Liver (tissue), 8 donors: ENCODE measurements at regions not wholly inside any gene's neighbourhood (a gene's known extent, or its start where the extent isn't known, plus 50 kb on each side); places are given as distances from the start of the nearest gene placed in this dataset.

Experiments
- DNase-seq: peaks from one replicate; pipeline ENCODE4 v3.0.0-alpha.2; 2017; ENCODE audit warnings: low spot score
- H3K27ac ChIP-seq, 2 donors: one replicate each; pipeline ENCODE4 v1.7.0; 2013; ENCODE audit warnings: inconsistent platforms in 2 of 2, low read length in 2 of 2, control low read depth in 1 of 2, low read depth in 1 of 2, mild to moderate bottlenecking in 1 of 2
- H3K27me3 ChIP-seq, 4 donors: one replicate each; pipeline versions ENCODE4 v1.6.1 to v1.7.0; 2013; ENCODE audit warnings: low read length in 3 of 4, inconsistent platforms in 1 of 4, mild to moderate bottlenecking in 1 of 4, moderate library complexity in 1 of 4; ENCODE audit not compliant: control insufficient read depth in 4 of 4, insufficient read depth in 4 of 4
- H3K36me3 ChIP-seq, 4 donors: one replicate each; pipeline versions ENCODE4 v1.6.1 to v1.7.0; 2013; ENCODE audit warnings: low read length in 3 of 4, mild to moderate bottlenecking in 3 of 4, low read depth in 1 of 4, moderate library complexity in 1 of 4; ENCODE audit not compliant: control insufficient read depth in 4 of 4, insufficient read depth in 3 of 4
- H3K4me1 ChIP-seq, 4 donors: one replicate each; pipeline versions ENCODE4 v1.6.1 to v1.7.0; 2013; ENCODE audit warnings: low read length in 3 of 4, mild to moderate bottlenecking in 3 of 4, moderate library complexity in 1 of 4; ENCODE audit not compliant: control insufficient read depth in 4 of 4, insufficient read depth in 4 of 4
- H3K4me3 ChIP-seq, 3 donors: one replicate each; pipeline versions ENCODE4 v1.6.1 to v1.7.0; 2013; ENCODE audit warnings: low read length in 3 of 3, control low read depth in 1 of 3, low read depth in 1 of 3, mild to moderate bottlenecking in 1 of 3
- H3K9ac ChIP-seq, 2 donors: one replicate each; pipeline ENCODE4 v1.7.0; 2013; ENCODE audit warnings: low read length in 2 of 2, mild to moderate bottlenecking in 2 of 2, moderate library complexity in 2 of 2, control low read depth in 1 of 2, low read depth in 1 of 2
- H3K9me3 ChIP-seq, 4 donors: one replicate each; pipeline versions ENCODE4 v1.6.1 to v1.7.0; 2013; ENCODE audit warnings: low read length in 3 of 4; ENCODE audit not compliant: control insufficient read depth in 4 of 4
- ATF3 ChIP-seq: IDR thresholded peaks from 2 replicates; pipeline ENCODE4 v1.6.1; 2016; ENCODE audit warnings: antibody characterized with exemption
- EGR1 ChIP-seq, 2 donors: IDR thresholded peaks; 2 replicates each; pipeline ENCODE4 v1.6.1; 2016 to 2018; ENCODE audit warnings: antibody characterized with exemption in 2 of 2, low read depth in 2 of 2
- FOXA1 ChIP-seq: IDR thresholded peaks from 2 replicates; pipeline ENCODE4 v1.6.1; 2016; ENCODE audit warnings: antibody characterized with exemption
- FOXA2 ChIP-seq: IDR thresholded peaks from 2 replicates; pipeline ENCODE4 v1.6.1; 2016; ENCODE audit warnings: antibody characterized with exemption
- GABPA ChIP-seq, 2 donors: IDR thresholded peaks in 1 of 2; conservative IDR thresholded peaks in 1 of 2; 2 replicates each; pipeline ENCODE4 v1.6.1; 2016; ENCODE audit warnings: antibody characterized with exemption in 2 of 2, mild to moderate bottlenecking in 1 of 2, moderate library complexity in 1 of 2
- HNF4A ChIP-seq, 2 donors: conservative IDR thresholded peaks; 2 replicates each; pipeline ENCODE4 v1.6.1; 2016; ENCODE audit warnings: antibody characterized with exemption in 2 of 2, mild to moderate bottlenecking in 2 of 2
- HNF4G ChIP-seq: IDR thresholded peaks from 2 replicates; pipeline ENCODE4 v1.6.1; 2016; ENCODE audit warnings: antibody characterized with exemption
- NR2F2 ChIP-seq: IDR thresholded peaks from 2 replicates; pipeline ENCODE4 v1.6.1; 2016; ENCODE audit warnings: antibody characterized with exemption
- RXRA ChIP-seq, 2 donors: IDR thresholded peaks; 2 replicates each; pipeline ENCODE4 v1.6.1; 2017 to 2018; ENCODE audit warnings: antibody characterized with exemption in 2 of 2, mild to moderate bottlenecking in 1 of 2
- WGBS: extraction: QIAGEN DNeasy Blood & Tissue Kit; methylation state at CpG from one replicate; pipeline ENCODE4 v1.1.7; 2013; 5-methylcytosine and 5-hydroxymethylcytosine counted together
- TF ChIP-seq, protein P1 (sequence below): fragments of 150-350 bp; IDR thresholded peaks from 2 replicates; pipeline ENCODE4 v1.5.1; 2017; ENCODE audit warnings: improper control_type of control experiment, low read depth, low read length; ENCODE audit not compliant: missing input control
- TF ChIP-seq, protein P2 (sequence below): IDR thresholded peaks from 2 replicates; pipeline ENCODE4 v1.6.1; 2016; ENCODE audit warnings: antibody characterized with exemption
- TF ChIP-seq, protein P3 (sequence below): IDR thresholded peaks from 2 replicates; pipeline ENCODE4 v1.6.1; 2016; ENCODE audit warnings: antibody characterized with exemption
- donor health status: healthy.
- donor health status: healthy.
- donor health status: healthy.
- donor health status: healthy.
- donor health status: healthy.

DNA sequence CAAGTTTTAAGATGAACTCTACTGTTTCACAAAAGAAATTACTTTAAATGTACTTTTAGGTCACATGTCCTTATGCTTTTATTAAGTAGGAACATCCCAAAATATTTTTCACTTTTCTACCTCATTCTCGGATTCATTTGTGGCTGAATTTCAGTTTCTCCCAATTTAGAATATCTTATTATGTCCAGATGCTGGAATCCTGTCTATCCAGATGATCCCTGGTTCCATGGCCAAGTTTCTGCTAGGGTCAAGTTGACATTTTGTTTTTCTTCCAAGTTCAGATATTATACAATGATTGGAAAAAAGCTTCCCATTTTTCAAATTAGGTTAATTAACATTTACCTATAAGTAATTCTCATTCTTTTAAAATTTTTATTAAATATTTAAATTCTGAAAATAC, 181.8 kb upstream of the SLC16A7 start:
- Histone ChIP-seq H3K36me3 (no peaks in the 10 kb centered on the region), H3K4me1 (no peaks in the 10 kb centered on the region), H3K27ac (no peak overlapping the region), H3K9ac (no peak overlapping the region), H3K27me3 (peaks cover 0 to 2% (median 0%) of the 10 kb centered on the region in 4 donors), H3K9me3 (no peaks in the 10 kb centered on the region), H3K4me3 (no peak overlapping the region)
- DNase-seq = no peak
- 75% methylated on average over 1 of the region's 1 CpG for WGBS
- TF ChIP-seq, protein P1, sequence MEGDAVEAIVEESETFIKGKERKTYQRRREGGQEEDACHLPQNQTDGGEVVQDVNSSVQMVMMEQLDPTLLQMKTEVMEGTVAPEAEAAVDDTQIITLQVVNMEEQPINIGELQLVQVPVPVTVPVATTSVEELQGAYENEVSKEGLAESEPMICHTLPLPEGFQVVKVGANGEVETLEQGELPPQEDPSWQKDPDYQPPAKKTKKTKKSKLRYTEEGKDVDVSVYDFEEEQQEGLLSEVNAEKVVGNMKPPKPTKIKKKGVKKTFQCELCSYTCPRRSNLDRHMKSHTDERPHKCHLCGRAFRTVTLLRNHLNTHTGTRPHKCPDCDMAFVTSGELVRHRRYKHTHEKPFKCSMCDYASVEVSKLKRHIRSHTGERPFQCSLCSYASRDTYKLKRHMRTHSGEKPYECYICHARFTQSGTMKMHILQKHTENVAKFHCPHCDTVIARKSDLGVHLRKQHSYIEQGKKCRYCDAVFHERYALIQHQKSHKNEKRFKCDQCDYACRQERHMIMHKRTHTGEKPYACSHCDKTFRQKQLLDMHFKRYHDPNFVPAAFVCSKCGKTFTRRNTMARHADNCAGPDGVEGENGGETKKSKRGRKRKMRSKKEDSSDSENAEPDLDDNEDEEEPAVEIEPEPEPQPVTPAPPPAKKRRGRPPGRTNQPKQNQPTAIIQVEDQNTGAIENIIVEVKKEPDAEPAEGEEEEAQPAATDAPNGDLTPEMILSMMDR = no peak
- TF ChIP-seq, protein P2, sequence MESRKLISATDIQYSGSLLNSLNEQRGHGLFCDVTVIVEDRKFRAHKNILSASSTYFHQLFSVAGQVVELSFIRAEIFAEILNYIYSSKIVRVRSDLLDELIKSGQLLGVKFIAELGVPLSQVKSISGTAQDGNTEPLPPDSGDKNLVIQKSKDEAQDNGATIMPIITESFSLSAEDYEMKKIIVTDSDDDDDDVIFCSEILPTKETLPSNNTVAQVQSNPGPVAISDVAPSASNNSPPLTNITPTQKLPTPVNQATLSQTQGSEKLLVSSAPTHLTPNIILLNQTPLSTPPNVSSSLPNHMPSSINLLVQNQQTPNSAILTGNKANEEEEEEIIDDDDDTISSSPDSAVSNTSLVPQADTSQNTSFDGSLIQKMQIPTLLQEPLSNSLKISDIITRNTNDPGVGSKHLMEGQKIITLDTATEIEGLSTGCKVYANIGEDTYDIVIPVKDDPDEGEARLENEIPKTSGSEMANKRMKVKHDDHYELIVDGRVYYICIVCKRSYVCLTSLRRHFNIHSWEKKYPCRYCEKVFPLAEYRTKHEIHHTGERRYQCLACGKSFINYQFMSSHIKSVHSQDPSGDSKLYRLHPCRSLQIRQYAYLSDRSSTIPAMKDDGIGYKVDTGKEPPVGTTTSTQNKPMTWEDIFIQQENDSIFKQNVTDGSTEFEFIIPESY = no peak
- no peak for TF ChIP-seq HNF4A (conservative IDR thresholded peaks at IDR 0.05)
- no peak for TF ChIP-seq NR2F2
- TF ChIP-seq RXRA (IDR thresholded peaks at IDR 0.05) = no peak
- no peak for TF ChIP-seq GABPA (IDR thresholded peaks at IDR 0.05 in 1 of 2, conservative IDR thresholded peaks at IDR 0.05 in 1 of 2)
- TF ChIP-seq, protein P3, sequence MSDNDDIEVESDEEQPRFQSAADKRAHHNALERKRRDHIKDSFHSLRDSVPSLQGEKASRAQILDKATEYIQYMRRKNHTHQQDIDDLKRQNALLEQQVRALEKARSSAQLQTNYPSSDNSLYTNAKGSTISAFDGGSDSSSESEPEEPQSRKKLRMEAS = no peak

DNA sequence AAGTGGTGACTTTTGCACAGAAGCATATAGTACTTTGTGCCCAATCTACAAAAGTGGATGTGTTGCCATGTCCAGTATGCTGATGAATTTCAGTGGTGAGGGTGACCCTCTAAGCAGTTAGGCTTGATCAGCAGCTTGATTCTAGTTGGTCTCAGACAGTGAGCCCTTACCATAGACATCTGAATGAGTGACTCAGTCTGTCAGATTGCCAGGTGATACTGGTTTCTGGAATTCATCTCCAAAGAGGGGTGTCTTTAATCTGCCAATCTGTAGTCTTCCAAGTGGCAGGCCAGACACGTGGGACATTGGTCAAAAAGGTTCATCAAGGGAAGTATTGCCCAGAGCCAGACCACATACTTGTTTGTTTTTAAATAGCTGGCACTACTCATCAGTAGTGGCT, 187.4 kb upstream of the SLC16A7 start:
- TF ChIP-seq RXRA (IDR thresholded peaks at IDR 0.05) = no peak
- no peak overlapping the region for H3K9ac ChIP-seq
- peaks cover 0 to 5% (median 3%) of the 10 kb centered on the region in 4 donors for H3K4me1 ChIP-seq
- H3K9me3 ChIP-seq = no peaks in the 10 kb centered on the region
- no peak overlapping the region for H3K27ac ChIP-seq
- no peak overlapping the region for H3K4me3 ChIP-seq
- H3K36me3 ChIP-seq = no peaks in the 10 kb centered on the region
- DNase-seq = no peak
- 61% methylated on average over 1 of the region's 1 CpG for WGBS
- H3K27me3 ChIP-seq = no peaks in the 10 kb centered on the region

DNA sequence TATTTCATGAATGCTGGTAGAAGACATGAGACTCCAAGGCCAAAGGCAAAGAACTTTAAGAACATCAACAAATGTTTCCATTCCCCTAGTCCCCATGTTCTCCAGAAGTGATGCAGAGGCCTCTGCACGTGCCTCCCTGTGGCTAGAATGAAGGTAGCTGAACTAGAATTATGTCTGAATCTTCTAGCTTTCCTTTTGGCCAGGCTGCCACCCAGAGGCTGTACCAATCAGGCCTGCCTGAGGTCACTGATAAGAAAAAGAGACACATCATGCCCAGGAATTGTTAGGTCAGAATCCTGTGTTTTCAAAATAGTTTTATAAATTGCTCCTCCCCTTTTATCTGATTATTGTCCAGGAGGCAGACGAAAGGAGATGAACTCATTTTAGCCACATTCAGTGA, 188.0 kb upstream of the SLC16A7 start:
- DNase-seq = no peak
- Histone ChIP-seq H3K4me3 (no peak overlapping the region), H3K4me1 (peaks cover 0 to 6% (median 3%) of the 10 kb centered on the region in 4 donors), H3K27me3 (no peaks in the 10 kb centered on the region), H3K9me3 (no peaks in the 10 kb centered on the region), H3K27ac (no peak overlapping the region), H3K36me3 (no peaks in the 10 kb centered on the region), H3K9ac (no peak overlapping the region)
- TF ChIP-seq, protein P1 = no peak
- TF ChIP-seq ATF3 (no peak), FOXA1 (no peak), NR2F2 (no peak), FOXA2 (no peak), EGR1 (IDR thresholded peaks at IDR 0.05; ENCODE audit: low read depth in 2 of 2) (no peak), HNF4G (no peak)
- TF ChIP-seq, protein P2 = no peak
- 66% methylated on average over 2 of the region's 2 CpGs for WGBS
